Muscle layer of duodenum (tissue), 2 donors: ENCODE measurements at regions not wholly inside any gene's neighbourhood (a gene's known extent, or its start where the extent isn't known, plus 50 kb on each side); places are given as distances from the start of the nearest gene placed in this dataset.

Experiments used
- H3K27ac ChIP-seq: one replicate; pipeline ENCODE4 v1.7.0; 2013; ENCODE audit warnings: mild to moderate bottlenecking, low read length
- H3K27me3 ChIP-seq: one replicate; pipeline ENCODE4 v1.7.0; 2013; ENCODE audit warnings: low read depth, mild to moderate bottlenecking, control low read depth, low read length
- H3K36me3 ChIP-seq, 2 donors: one replicate each; pipeline ENCODE4 v1.7.0; 2013; ENCODE audit warnings: low read length in 2 of 2, control low read depth in 1 of 2, mild to moderate bottlenecking in 1 of 2; ENCODE audit not compliant: insufficient read depth in 2 of 2, control insufficient read depth in 1 of 2
- H3K4me1 ChIP-seq, 2 donors: one replicate each; pipeline ENCODE4 v1.7.0; 2013; ENCODE audit warnings: low read length in 2 of 2, mild to moderate bottlenecking in 2 of 2, control low read depth in 1 of 2, moderate library complexity in 1 of 2; ENCODE audit not compliant: insufficient read depth in 2 of 2, control insufficient read depth in 1 of 2
- H3K4me3 ChIP-seq, 2 donors: one replicate each; pipeline ENCODE4 v1.7.0; 2013; ENCODE audit warnings: low read length in 2 of 2, low read depth in 1 of 2, mild to moderate bottlenecking in 1 of 2
- H3K9me3 ChIP-seq, 2 donors: one replicate each; pipeline ENCODE4 v1.7.0; 2013; ENCODE audit warnings: low read length in 2 of 2, control low read depth in 1 of 2, mild to moderate bottlenecking in 1 of 2; ENCODE audit not compliant: control insufficient read depth in 1 of 2
- donor health status: healthy.

DNA sequence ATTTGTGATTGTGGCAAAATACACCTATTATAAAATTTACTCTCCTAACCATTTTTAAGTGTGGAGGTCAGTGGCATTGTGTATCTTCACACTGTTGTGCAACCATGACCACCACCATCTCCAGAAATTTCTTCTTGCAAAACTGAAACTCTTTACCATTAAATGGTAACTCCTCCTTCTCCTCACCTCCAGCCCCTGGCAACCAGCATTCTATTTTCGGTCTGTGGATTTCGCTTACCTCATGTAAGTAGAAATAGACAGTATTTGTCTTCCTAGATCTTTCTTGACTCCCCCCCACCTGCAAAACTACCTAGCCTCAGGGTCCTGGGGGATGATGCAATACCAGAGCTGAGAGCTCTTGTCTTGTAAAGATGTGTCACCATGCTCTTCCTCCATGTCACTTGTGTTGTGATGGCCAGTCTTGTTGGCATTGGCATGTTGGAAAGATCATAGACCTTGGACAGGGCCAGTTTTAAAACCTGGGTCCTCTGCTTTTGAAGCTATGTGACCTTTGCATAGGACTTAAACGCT lies 71.1 kb upstream of the EMX2 start:
- Histone ChIP-seq H3K4me3 (no peak overlapping the region), H3K27ac (no peak overlapping the region), H3K36me3 (no peaks in the 10 kb centered on the region), H3K27me3 (no peaks in the 10 kb centered on the region), H3K9me3 (no peaks in the 10 kb centered on the region), H3K4me1 (no peaks in the 10 kb centered on the region)

DNA sequence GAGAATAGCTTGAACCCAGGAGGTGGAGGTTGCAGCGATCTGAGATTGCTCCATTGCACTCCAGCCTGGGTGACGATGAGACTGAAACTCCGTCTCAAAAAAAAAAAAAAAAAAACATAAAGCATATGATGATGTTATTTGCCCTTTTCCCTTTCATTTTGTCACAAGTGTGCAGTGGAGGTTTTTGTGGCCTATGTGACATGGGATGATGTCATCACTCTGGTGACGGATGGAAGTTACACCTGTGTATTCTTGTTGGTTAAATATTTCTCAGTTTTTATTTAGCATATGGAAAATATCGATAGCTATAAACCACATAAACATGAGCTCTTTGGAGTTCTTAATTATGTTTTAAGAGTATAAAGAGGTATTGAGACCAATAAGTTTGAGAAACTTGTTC lies 71.8 kb upstream of the EMX2 start:
- Histone ChIP-seq H3K9me3 (no peaks in the 10 kb centered on the region), H3K27me3 (no peaks in the 10 kb centered on the region), H3K36me3 (no peaks in the 10 kb centered on the region), H3K4me3 (no peak overlapping the region), H3K4me1 (no peaks in the 10 kb centered on the region), H3K27ac (no peak overlapping the region)

DNA sequence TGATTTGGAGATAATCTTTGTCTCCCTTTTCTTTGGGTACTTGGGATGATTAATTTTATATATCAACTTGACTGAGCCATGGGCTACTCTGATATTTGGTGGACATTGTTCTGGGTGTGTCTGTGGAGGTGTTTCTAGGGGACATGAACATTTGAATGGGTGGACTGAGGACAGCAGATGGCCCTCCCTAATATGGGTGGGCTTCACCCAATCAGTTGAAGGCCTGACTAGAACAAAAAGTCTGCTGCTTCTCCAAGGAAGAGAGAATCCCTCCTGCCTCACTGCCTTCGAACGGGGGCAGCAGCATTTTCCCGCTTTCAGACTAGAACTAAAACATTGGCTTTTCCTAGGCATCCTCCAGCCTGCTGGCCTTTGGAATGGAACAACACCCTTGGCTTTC lies 73.9 kb upstream of the EMX2 start:
- Histone ChIP-seq H3K27me3 (no peaks in the 10 kb centered on the region), H3K27ac (no peak overlapping the region), H3K9me3 (no peaks in the 10 kb centered on the region), H3K36me3 (no peaks in the 10 kb centered on the region), H3K4me3 (no peak overlapping the region), H3K4me1 (no peaks in the 10 kb centered on the region)

DNA sequence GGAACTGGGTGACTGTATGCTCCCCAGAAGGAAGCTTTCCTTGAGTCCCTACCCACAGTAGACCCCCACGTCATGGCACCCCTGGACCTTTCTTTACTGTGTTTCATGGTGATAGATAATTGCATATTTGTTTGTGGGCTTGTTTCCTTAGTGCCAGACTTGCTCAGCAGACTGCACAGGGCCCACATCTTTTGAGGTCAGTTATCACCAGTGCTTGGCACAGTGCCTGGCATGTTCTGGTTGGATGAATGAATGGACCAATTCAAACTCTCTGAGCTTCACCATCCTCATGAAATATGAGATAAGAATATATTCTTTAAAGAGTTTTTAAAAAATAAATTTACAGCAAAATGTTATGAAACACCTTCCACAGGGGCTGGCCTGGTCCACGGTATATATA lies 78.4 kb upstream of the EMX2 start:
- Histone ChIP-seq H3K27me3 (no peaks in the 10 kb centered on the region), H3K36me3 (no peaks in the 10 kb centered on the region), H3K27ac (no peak overlapping the region), H3K4me3 (no peak overlapping the region), H3K9me3 (peaks cover 0 to 6% of the 10 kb centered on the region in 2 donors), H3K4me1 (no peaks in the 10 kb centered on the region)

- H3K27ac ChIP-seq: no peak overlapping the region
- H3K36me3 ChIP-seq: no peaks in the 10 kb centered on the region
- H3K27me3 ChIP-seq: no peaks in the 10 kb centered on the region
- no peak overlapping the region for H3K4me3 ChIP-seq
- H3K9me3 ChIP-seq: peaks cover 0 to 6% of the 10 kb centered on the region in 2 donors
- H3K4me1 ChIP-seq: no peaks in the 10 kb centered on the region
These were observed 79.0 kb upstream of the EMX2 start for GRCh38 chr10:117463545-117463920.

GRCh38 chr10:117462816-117463544 lies 79.6 kb upstream of the EMX2 start:
- H3K4me3 ChIP-seq: no peak overlapping the region
- no peak overlapping the region for H3K27ac ChIP-seq
- no peaks in the 10 kb centered on the region for H3K4me1 ChIP-seq
- peaks cover 0 to 6% of the 10 kb centered on the region in 2 donors for H3K9me3 ChIP-seq
- H3K36me3 ChIP-seq: no peaks in the 10 kb centered on the region
- no peaks in the 10 kb centered on the region for H3K27me3 ChIP-seq

DNA sequence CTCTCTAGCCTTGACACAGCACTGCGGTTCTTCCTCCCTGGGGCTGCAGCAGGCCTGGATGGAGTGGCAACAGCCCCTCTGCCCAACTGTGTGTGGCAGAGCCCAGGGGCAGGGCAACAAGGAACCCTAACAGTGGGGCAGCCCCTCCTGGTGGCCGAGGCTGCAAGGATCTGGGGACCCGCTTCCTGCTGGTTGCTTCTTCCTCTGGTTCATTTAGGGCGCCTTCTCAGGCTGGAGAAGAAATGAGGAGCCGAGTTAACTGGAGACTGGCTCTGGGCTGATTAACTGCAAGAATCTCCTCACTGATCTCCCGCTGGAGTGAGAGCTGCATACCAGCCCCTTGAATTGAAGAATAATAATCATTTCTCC lies 80.1 kb upstream of the EMX2 start:
- no peak overlapping the region for H3K27ac ChIP-seq

GRCh38 chr10:117461766-117462423 lies 80.7 kb upstream of the EMX2 start:
- no peaks in the 10 kb centered on the region for H3K4me1 ChIP-seq
- peaks cover 0 to 6% of the 10 kb centered on the region in 2 donors for H3K9me3 ChIP-seq
- H3K4me3 ChIP-seq: no peak overlapping the region
- no peaks in the 10 kb centered on the region for H3K36me3 ChIP-seq
- H3K27ac ChIP-seq: no peak overlapping the region
- no peaks in the 10 kb centered on the region for H3K27me3 ChIP-seq

More for the DNA sequence above, 80.1 kb upstream of the EMX2 start:
- Histone ChIP-seq H3K36me3 (no peaks in the 10 kb centered on the region), H3K4me1 (no peaks in the 10 kb centered on the region), H3K9me3 (peaks cover 0 to 6% of the 10 kb centered on the region in 2 donors), H3K27me3 (no peaks in the 10 kb centered on the region), H3K4me3 (no peak overlapping the region)

DNA sequence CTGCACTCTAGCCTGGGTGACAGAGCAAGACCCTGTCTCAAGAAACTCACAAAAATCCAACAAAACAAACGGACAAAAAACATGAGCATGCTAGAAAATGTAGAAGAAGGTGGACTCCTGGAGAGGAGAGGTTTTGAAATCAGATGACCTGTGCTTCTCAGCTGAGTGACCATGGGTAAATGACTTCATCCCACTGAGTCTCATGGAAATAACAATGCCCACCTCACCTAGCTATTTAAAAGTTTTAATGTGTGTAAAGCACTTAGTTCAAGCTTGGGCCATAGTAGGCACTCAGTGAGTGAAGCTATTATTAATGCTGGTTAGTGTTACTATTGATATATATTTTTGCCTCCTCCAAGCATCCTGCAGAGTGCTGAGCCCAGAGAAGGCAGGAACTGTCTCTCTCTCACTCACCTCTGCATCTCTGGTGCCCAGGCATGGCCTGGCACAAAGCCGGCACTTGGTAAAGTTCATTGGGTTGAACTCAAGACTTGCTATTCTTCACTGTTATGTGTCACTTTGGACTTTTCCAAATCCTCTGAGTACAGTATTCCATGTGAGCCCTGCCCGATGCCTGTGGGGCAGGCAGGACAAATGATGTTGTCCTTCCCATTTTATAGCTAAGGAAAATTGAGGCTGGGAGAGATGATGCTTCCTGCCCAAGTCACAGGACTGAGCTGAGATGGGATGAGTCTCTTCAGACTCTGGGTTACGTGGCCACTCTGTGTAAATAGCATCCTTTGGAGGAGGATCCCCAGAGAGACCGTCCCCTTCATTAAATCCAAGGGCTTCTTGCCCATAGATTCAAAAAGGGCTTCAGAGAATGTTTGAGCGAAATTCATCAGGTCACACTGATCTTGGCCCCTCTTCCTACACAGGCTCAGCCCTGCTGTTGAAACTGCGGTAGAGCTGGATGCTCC lies 81.4 kb upstream of the EMX2 start:
- Histone ChIP-seq H3K4me1 (no peaks in the 10 kb centered on the region), H3K36me3 (no peaks in the 10 kb centered on the region), H3K4me3 (no peak overlapping the region), H3K27me3 (no peaks in the 10 kb centered on the region), H3K9me3 (peaks cover 0 to 6% of the 10 kb centered on the region in 2 donors), H3K27ac (no peak overlapping the region)

DNA sequence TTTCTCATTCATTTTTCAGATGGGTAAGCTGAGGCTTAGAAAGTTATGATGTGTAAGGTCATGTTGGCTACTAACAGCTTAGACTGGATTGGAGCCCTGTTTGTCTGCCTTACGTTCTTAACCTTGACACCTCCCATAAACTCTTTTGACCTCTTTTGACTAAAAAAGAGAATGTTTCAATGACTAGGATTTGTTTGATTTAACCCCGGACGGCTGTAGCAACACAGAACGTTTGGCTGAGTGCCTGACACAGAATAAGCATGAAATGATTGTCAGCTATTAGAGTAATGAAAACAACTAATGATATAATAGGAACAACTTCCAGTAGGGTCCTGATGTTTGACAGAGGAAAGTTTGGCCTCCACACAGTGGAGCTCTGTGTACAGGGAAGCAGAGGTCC lies 83.3 kb upstream of the PDZD8 start:
- Histone ChIP-seq H3K27ac (no peak overlapping the region), H3K4me1 (no peaks in the 10 kb centered on the region), H3K36me3 (no peaks in the 10 kb centered on the region), H3K4me3 (no peak overlapping the region), H3K27me3 (no peaks in the 10 kb centered on the region), H3K9me3 (peaks cover 0 to 6% of the 10 kb centered on the region in 2 donors)

- no peaks in the 10 kb centered on the region for H3K4me1 ChIP-seq
- H3K27ac ChIP-seq: no peak overlapping the region
- no peaks in the 10 kb centered on the region for H3K36me3 ChIP-seq
These were observed 82.7 kb upstream of the PDZD8 start for GRCh38 chr10:117457932-117458331.

More at GRCh38 chr10:117457932-117458331, 82.7 kb upstream of the PDZD8 start:
- no peaks in the 10 kb centered on the region for H3K27me3 ChIP-seq
- H3K4me3 ChIP-seq: no peak overlapping the region
- peaks cover 2 to 4% of the 10 kb centered on the region in 2 donors for H3K9me3 ChIP-seq
